ENCODE measurements at regions not wholly inside any gene's neighbourhood (a gene's known extent, or its start where the extent isn't known, plus 50 kb on each side); places are given as distances from the start of the nearest gene placed in this dataset.

GRCh38 chr5:143511736-143512135 is 108.2 kb upstream of the NR3C1 start:
- CTCF ChIA-PET (ENCODE audit: low intra/inter-chr PET ratio, low total read pairs), result no interaction called here
- in situ Hi-C loops (cut with HindIII; ENCODE audit: extremely low pct_ligation_motif_present, low pct_unique_long_range_greater_than_20kb), result no loop called here
- BruUV-seq (replicated peaks), result no TSS peak
- H2AFZ ChIP-seq (ENCODE audit: low read length), result no peak overlapping the region
- no peak overlapping the region for H3K4me2 ChIP-seq (ENCODE audit: low read depth, low read length)
- no peaks in the 10 kb centered on the region for H3K9me3 ChIP-seq (ENCODE audit: low read length)
- intact Hi-C loops (cut with micrococcal nuclease; ENCODE audit: unreplicated experiment), result no loop called here
- no peaks in the 10 kb centered on the region for H4K20me1 ChIP-seq (ENCODE audit: insufficient read depth, low read length)
- no peaks in the 10 kb centered on the region for H3K27me3 ChIP-seq (ENCODE audit: control insufficient read depth in 1 of 2, insufficient read depth in 2 of 2, low read length in 2 of 2)
- no peak overlapping the region for H3K27ac ChIP-seq (ENCODE audit: extremely low read length, insufficient read depth, low read length)
- TF ChIP-seq GMEB2 (CRISPR knock-in tag; IDR thresholded peaks at IDR 0.05; ENCODE audit: low read depth) (no peak), ZNF484 (CRISPR knock-in tag; IDR thresholded peaks at IDR 0.05; ENCODE audit: borderline replicate concordance, low read depth) (no peak), RFX5 (IDR thresholded peaks at IDR 0.05; ENCODE audit: low read depth, low read length) (no peak), ZNF605 (CRISPR knock-in tag; IDR thresholded peaks at IDR 0.05) (no peak), ZSCAN12 (CRISPR knock-in tag; IDR thresholded peaks at IDR 0.05) (no peak), MTF1 (CRISPR knock-in tag; IDR thresholded peaks at IDR 0.05) (no peak), ZNF598 (CRISPR knock-in tag; IDR thresholded peaks at IDR 0.05; ENCODE audit: borderline replicate concordance) (no peak), FOXK2 (IDR thresholded peaks at IDR 0.05) (no peak), HIVEP1 (CRISPR knock-in tag; IDR thresholded peaks at IDR 0.05) (no peak), ZNF784 (CRISPR knock-in tag; IDR thresholded peaks at IDR 0.05; ENCODE audit: borderline replicate concordance) (no peak)
- TF ChIP-seq, protein P1, sequence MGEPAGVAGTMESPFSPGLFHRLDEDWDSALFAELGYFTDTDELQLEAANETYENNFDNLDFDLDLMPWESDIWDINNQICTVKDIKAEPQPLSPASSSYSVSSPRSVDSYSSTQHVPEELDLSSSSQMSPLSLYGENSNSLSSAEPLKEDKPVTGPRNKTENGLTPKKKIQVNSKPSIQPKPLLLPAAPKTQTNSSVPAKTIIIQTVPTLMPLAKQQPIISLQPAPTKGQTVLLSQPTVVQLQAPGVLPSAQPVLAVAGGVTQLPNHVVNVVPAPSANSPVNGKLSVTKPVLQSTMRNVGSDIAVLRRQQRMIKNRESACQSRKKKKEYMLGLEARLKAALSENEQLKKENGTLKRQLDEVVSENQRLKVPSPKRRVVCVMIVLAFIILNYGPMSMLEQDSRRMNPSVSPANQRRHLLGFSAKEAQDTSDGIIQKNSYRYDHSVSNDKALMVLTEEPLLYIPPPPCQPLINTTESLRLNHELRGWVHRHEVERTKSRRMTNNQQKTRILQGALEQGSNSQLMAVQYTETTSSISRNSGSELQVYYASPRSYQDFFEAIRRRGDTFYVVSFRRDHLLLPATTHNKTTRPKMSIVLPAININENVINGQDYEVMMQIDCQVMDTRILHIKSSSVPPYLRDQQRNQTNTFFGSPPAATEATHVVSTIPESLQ (CRISPR knock-in tag; conservative IDR thresholded peaks at IDR 0.05), result no peak
- POLR2A ChIA-PET, result no interaction called here
- FAIRE-seq (no peak), DNase-seq (ENCODE audit: low spot score) (no peak), ATAC-seq (no peak)
- no peak overlapping the region for H3K9ac ChIP-seq (ENCODE audit: insufficient read depth, low read depth, low read length)
- no peaks in the 10 kb centered on the region for H3K36me3 ChIP-seq (replicated peaks in 1 of 2; ENCODE audit: control insufficient read depth in 1 of 2, insufficient read depth in 2 of 2, low read length in 2 of 2)
- H3K4me3 ChIP-seq (replicated peaks in 1 of 3; ENCODE audit: insufficient read depth in 1 of 3, low read depth in 2 of 3, low read length in 3 of 3), result no peak overlapping the region
- no peaks in the 10 kb centered on the region for H3K79me2 ChIP-seq (ENCODE audit: insufficient read depth, low read length)
- peaks cover 28% of the 10 kb centered on the region for H3K4me1 ChIP-seq (ENCODE audit: insufficient read depth, low read length)

All from HepG2 (cell line).